HCT116 (cell line): ENCODE measurements at regions not wholly inside any gene's neighbourhood (a gene's known extent, or its start where the extent isn't known, plus 50 kb on each side); places are given as distances from the start of the nearest gene placed in this dataset.

Source experiments
- ATAC-seq: fragments of 200-7000 bp; cut with Tn5 transposase; 2 replicates; pipeline ENCODE4 v1.9.1; 2020; ENCODE audit warnings: mild to moderate bottlenecking, moderate library complexity
- BruUV-seq: library from RNA; stranded (reverse); fragments of 400-500 nt; replicated peaks from 2 replicates; lab custom pipeline; 2021; lab: Mats Ljungman, UMichigan
- CTCF ChIA-PET: fragments of 300-600 bp; sonication (Branson Sonifier 250); formaldehyde crosslinking; loops from one replicate; lab custom pipeline; 2021; ENCODE audit warnings: antibody characterized with exemption; lab: Charles Lee
- POLR2A ChIA-PET: fragments of 300-600, 350-600 bp; sonication (Branson Sonifier 250); formaldehyde crosslinking; loops from one replicate; lab custom pipeline; 2021; ENCODE audit warnings: antibody characterized with exemption; lab: Charles Lee
- RAD21 ChIA-PET, 2 experiments: fragments of 300-600 bp; sonication (Branson Sonifier 250); formaldehyde crosslinking; loops; one replicate each; lab custom pipeline; 2023; ENCODE audit warnings: low total read pairs in 2 of 2; ENCODE audit not compliant: uncharacterized antibody in 2 of 2, unreplicated experiment in 2 of 2, low non-redundant PET in 1 of 2; lab: Charles Lee
- DNase-seq: peaks from one replicate; pipeline ENCODE4 v3.0.0-alpha.2; 2010; ENCODE audit warnings: low read depth, low spot score
- H2AFZ ChIP-seq: fragments of 200-600 bp; shearing (Covaris generic), sonication (generic); 2 replicates; pipeline ENCODE4 v1.6.1; 2017; ENCODE audit warnings: low read depth, mixed run types, mixed read lengths, antibody characterized with exemption, low read length; ENCODE audit not compliant: poor library complexity, severe bottlenecking
- H3K27ac ChIP-seq: 2 replicates; pipeline ENCODE4 v1.5.1; 2012; ENCODE audit warnings: low read depth, low read length
- H3K27me3 ChIP-seq: fragments of 200-600 bp; sonication (generic); 2 replicates; pipeline ENCODE4 v1.6.1; 2016; ENCODE audit warnings: mixed run types, low read length, mixed read lengths; ENCODE audit not compliant: insufficient read depth
- H3K36me3 ChIP-seq, 2 experiments: fragments of 200-500 bp in 1 of 2; fragments of 200-600 bp in 1 of 2; sonication (Bioruptor generic) in 1 of 2; sonication (generic) in 1 of 2; 2 replicates each; pipeline versions ENCODE4 v1.5.1 to v1.6.1; 2014 to 2016; ENCODE audit warnings: low read length in 2 of 2, inconsistent platforms in 1 of 2, mixed read lengths in 1 of 2, mixed run types in 1 of 2; ENCODE audit not compliant: insufficient read depth in 2 of 2, control insufficient read depth in 1 of 2
- H3K4me1 ChIP-seq, 2 experiments: fragments of 200-600 bp in 1 of 2; sonication (generic) in 1 of 2; 2 replicates each; pipeline versions ENCODE4 v1.5.1 to v1.6.1; 2012 to 2017; ENCODE audit warnings: low read length in 2 of 2, inconsistent platforms in 1 of 2, mild to moderate bottlenecking in 1 of 2, mixed read lengths in 1 of 2, mixed run types in 1 of 2, moderate library complexity in 1 of 2; ENCODE audit not compliant: insufficient read depth in 2 of 2, control insufficient read depth in 1 of 2
- H3K4me2 ChIP-seq: fragments of 200-600 bp; sonication (generic); 2 replicates; pipeline ENCODE4 v1.6.1; 2017; ENCODE audit warnings: mixed run types, low read length, mixed read lengths
- H3K4me3 ChIP-seq, 2 experiments: fragments of 200-600 bp in 1 of 2; sonication (generic) in 1 of 2; replicated peaks in 1 of 2; 2 replicates each; pipeline ENCODE4 v1.5.1; 2011 to 2016; ENCODE audit warnings: low read length in 2 of 2, control low read depth in 1 of 2, low read depth in 1 of 2, mild to moderate bottlenecking in 1 of 2, mixed read lengths in 1 of 2, mixed run types in 1 of 2
- H3K79me2 ChIP-seq: fragments of 200-600 bp; sonication (generic); 2 replicates; pipeline ENCODE4 v1.6.1; 2017; ENCODE audit warnings: mild to moderate bottlenecking, mixed run types, low read length, moderate library complexity, mixed read lengths; ENCODE audit not compliant: insufficient read depth
- H3K9ac ChIP-seq: fragments of 200-600 bp; sonication (generic); 2 replicates; pipeline ENCODE4 v1.6.1; 2016; ENCODE audit warnings: low read length, mixed read lengths
- H3K9me2 ChIP-seq: fragments of 200-600 bp; sonication (generic), shearing (Covaris generic); 2 replicates; pipeline ENCODE4 v1.6.1; 2017; ENCODE audit warnings: mixed run types, mild to moderate bottlenecking, moderate library complexity; ENCODE audit not compliant: insufficient read depth
- H3K9me3 ChIP-seq, 2 experiments: fragments of 200-500 bp in 1 of 2; fragments of 200-600 bp in 1 of 2; sonication (Bioruptor generic) in 1 of 2; sonication (generic) in 1 of 2; 2 replicates each; pipeline ENCODE4 v1.6.1; 2014 to 2017; ENCODE audit warnings: low read length in 2 of 2, mixed read lengths in 2 of 2, inconsistent platforms in 1 of 2, low read depth in 1 of 2, mild to moderate bottlenecking in 1 of 2, mixed run types in 1 of 2, moderate library complexity in 1 of 2; ENCODE audit not compliant: control insufficient read depth in 1 of 2, insufficient read depth in 1 of 2
- H4K20me1 ChIP-seq: fragments of 200-600 bp; sonication (generic), shearing (Covaris generic); 2 replicates; pipeline ENCODE4 v1.6.1; 2017; ENCODE audit warnings: mixed run types, mild to moderate bottlenecking, moderate library complexity; ENCODE audit not compliant: insufficient read depth
- ATF3 ChIP-seq: IDR thresholded peaks from 2 replicates; pipeline ENCODE4 v1.6.1; 2012
- CTCF ChIP-seq, 3 experiments: fragments of 200-600 bp in 1 of 3; sonication (generic) in 1 of 3; IDR thresholded peaks in 2 of 3; conservative IDR thresholded peaks in 1 of 3; 2 replicates each; pipeline ENCODE4 v1.5.1; 2012 to 2017; ENCODE audit warnings: low read depth in 2 of 3, low read length in 2 of 3, antibody characterized with exemption in 1 of 3, borderline replicate concordance in 1 of 3, control low read depth in 1 of 3, mild to moderate bottlenecking in 1 of 3, mixed read lengths in 1 of 3, mixed run types in 1 of 3, moderate library complexity in 1 of 3; ENCODE audit not compliant: insufficient read depth in 1 of 3
- EZH2 ChIP-seq: fragments of 200-600 bp; sonication (generic); IDR thresholded peaks from 2 replicates; pipeline ENCODE4 v1.6.1; 2017; ENCODE audit warnings: antibody characterized with exemption, mixed run types
- JUND ChIP-seq: IDR thresholded peaks from 2 replicates; pipeline ENCODE4 v1.6.1; 2012
- REST ChIP-seq: IDR thresholded peaks from 2 replicates; pipeline ENCODE4 v1.6.1; 2012; ENCODE audit warnings: low read depth
- SP1 ChIP-seq: IDR thresholded peaks from 2 replicates; pipeline ENCODE4 v1.6.1; 2012; ENCODE audit warnings: low read depth
- SRF ChIP-seq: IDR thresholded peaks from 2 replicates; pipeline ENCODE4 v1.6.1; 2012; ENCODE audit warnings: low read depth
- YY1 ChIP-seq: IDR thresholded peaks from 2 replicates; pipeline ENCODE4 v1.6.1; 2011; ENCODE audit warnings: low read length, low read depth, moderate library complexity, mild to moderate bottlenecking; ENCODE audit not compliant: insufficient replicate concordance; ENCODE audit errors: extremely low read depth
- intact Hi-C: fragments of 100-400 bp; cut with micrococcal nuclease; formaldehyde crosslinking; loops from 2 replicates; pipeline ENCODE4 v1.10.0; 2022

- Histone ChIP-seq H4K20me1 (no peaks in the 10 kb centered on the region), H3K27ac (no peak overlapping the region), H3K4me3 (no peak overlapping the region), H3K4me2 (no peak overlapping the region), H3K36me3 (no peaks in the 10 kb centered on the region), H3K27me3 (no peaks in the 10 kb centered on the region), H3K79me2 (no peaks in the 10 kb centered on the region), H3K9me2 (no peaks in the 10 kb centered on the region), H3K9me3 (peaks cover 25 to 32% of the 10 kb centered on the region in 2 experiments; a peak in 3 of 4 replicates), H2AFZ (no peak overlapping the region), H3K9ac (no peak overlapping the region), H3K4me1 (no peaks in the 10 kb centered on the region)
- ATAC-seq (no peak), DNase-seq (no peak)
- ChIA-PET CTCF (no interaction called here), RAD21 (no interaction called here), POLR2A (no interaction called here)
- no TSS peak for BruUV-seq
- TF ChIP-seq CTCF (IDR thresholded peaks at IDR 0.05 in 2 of 3, conservative IDR thresholded peaks at IDR 0.05 in 1 of 3; ENCODE audit: borderline replicate concordance in 1 of 3, insufficient read depth in 1 of 3, low read depth in 2 of 3, low read length in 2 of 3) (no peak), SRF (no peak), REST (no peak), SP1 (no peak), EZH2 (no peak), YY1 (no peak), ATF3 (no peak), JUND (no peak)
- intact Hi-C loops, result no loop called here
Observed at GRCh38 chr21:24302400-24302799, 1304.9 kb downstream of the MRPL39 start.
